BE2C (cell line): ENCODE measurements at regions not wholly inside any gene's neighbourhood (a gene's known extent, or its start where the extent isn't known, plus 50 kb on each side); places are given as distances from the start of the nearest gene placed in this dataset.

Source experiments
- DNase-seq: peaks from one replicate; pipeline ENCODE4 v3.0.0-alpha.2; 2020
- H3K27me3 ChIP-seq: fragments of 250-450 bp; sonication (Bioruptor Pico); 2 replicates; pipeline ENCODE4 v1.5.1; 2020; ENCODE audit warnings: mild to moderate bottlenecking
- H3K36me3 ChIP-seq: fragments of 250-450 bp; sonication (Bioruptor Pico); 2 replicates; pipeline ENCODE4 v1.5.1; 2020; ENCODE audit warnings: mild to moderate bottlenecking
- H3K4me1 ChIP-seq: fragments of 250-450 bp; sonication (Bioruptor Pico); 2 replicates; pipeline ENCODE4 v1.5.1; 2020
- H3K4me3 ChIP-seq: 2 replicates; pipeline ENCODE4 v1.5.1; 2011; ENCODE audit warnings: low read depth, low read length
- H3K9me3 ChIP-seq: fragments of 250-450 bp; sonication (Bioruptor Pico); 2 replicates; pipeline ENCODE4 v1.5.1; 2020
- CTCF ChIP-seq: IDR thresholded peaks from 2 replicates; pipeline ENCODE4 v1.5.1; 2012; ENCODE audit warnings: mild to moderate bottlenecking, low read depth, low read length

GRCh38 chr9:88784960-88785359, 206.3 kb upstream of the S1PR3 start:
- H3K36me3 ChIP-seq, result no peaks in the 10 kb centered on the region
- no peak for TF ChIP-seq CTCF
- no peak for DNase-seq

GRCh38 chr9:88786291-88787079, 204.8 kb upstream of the S1PR3 start:
- Histone ChIP-seq H3K4me1 (no peaks in the 10 kb centered on the region; the same call in 1 of the 2 replicates), H3K36me3 (no peaks in the 10 kb centered on the region), H3K4me3 (no peak overlapping the region), H3K9me3 (no peaks in the 10 kb centered on the region), H3K27me3 (no peaks in the 10 kb centered on the region)
- TF ChIP-seq CTCF, result no peak
- DNase-seq, result no peak

More at GRCh38 chr9:88784960-88785359, 206.3 kb upstream of the S1PR3 start:
- no peaks in the 10 kb centered on the region for H3K27me3 ChIP-seq
- no peaks in the 10 kb centered on the region; the same call in 1 of the 2 replicates for H3K4me1 ChIP-seq
- H3K4me3 ChIP-seq, result no peak overlapping the region
- no peaks in the 10 kb centered on the region for H3K9me3 ChIP-seq

- no peak for DNase-seq
- Histone ChIP-seq H3K27me3 (no peaks in the 10 kb centered on the region), H3K36me3 (no peaks in the 10 kb centered on the region), H3K4me3 (no peak overlapping the region), H3K9me3 (no peaks in the 10 kb centered on the region), H3K4me1 (no peaks in the 10 kb centered on the region)
- no peak for TF ChIP-seq CTCF
These were observed 201.5 kb upstream of the S1PR3 start for GRCh38 chr9:88789785-88790184.

- H3K36me3 ChIP-seq, result no peaks in the 10 kb centered on the region
- no peak for TF ChIP-seq CTCF
- DNase-seq, result no peak
- H3K4me3 ChIP-seq, result no peak overlapping the region
- no peaks in the 10 kb centered on the region for H3K4me1 ChIP-seq
- H3K9me3 ChIP-seq, result no peaks in the 10 kb centered on the region
- H3K27me3 ChIP-seq, result no peaks in the 10 kb centered on the region
These were observed 200.0 kb upstream of the S1PR3 start for GRCh38 chr9:88791105-88791805.

- no peak for TF ChIP-seq CTCF
- no peak overlapping the region for H3K4me3 ChIP-seq
- H3K27me3 ChIP-seq, result no peaks in the 10 kb centered on the region
- H3K36me3 ChIP-seq, result no peaks in the 10 kb centered on the region
- no peaks in the 10 kb centered on the region for H3K4me1 ChIP-seq
- no peaks in the 10 kb centered on the region for H3K9me3 ChIP-seq
- no peak for DNase-seq
These were observed 198.8 kb upstream of the S1PR3 start for GRCh38 chr9:88792502-88792901.

GRCh38 chr9:88794100-88794499, 197.2 kb upstream of the S1PR3 start:
- no peaks in the 10 kb centered on the region for H3K9me3 ChIP-seq
- H3K36me3 ChIP-seq, result no peaks in the 10 kb centered on the region
- TF ChIP-seq CTCF, result no peak
- H3K4me3 ChIP-seq, result no peak overlapping the region
- DNase-seq, result no peak
- H3K27me3 ChIP-seq, result no peaks in the 10 kb centered on the region
- H3K4me1 ChIP-seq, result no peaks in the 10 kb centered on the region
